ENCODE measurements at regions not wholly inside any gene's neighbourhood (a gene's known extent, or its start where the extent isn't known, plus 50 kb on each side); places are given as distances from the start of the nearest gene placed in this dataset.

- Histone ChIP-seq H3K4me3 (replicated peaks in 1 of 4; ENCODE audit: control extremely low read depth in 1 of 4, insufficient read depth in 1 of 4, low read depth in 3 of 4, low read length in 4 of 4) (no peak overlapping the region), H3K27me3 (ENCODE audit: control insufficient read depth, insufficient read depth, low read length) (no peaks in the 10 kb centered on the region)
These were observed 858.7 kb downstream of the ROBO2 start for GRCh38 chr3:77898621-77899020.

DNA sequence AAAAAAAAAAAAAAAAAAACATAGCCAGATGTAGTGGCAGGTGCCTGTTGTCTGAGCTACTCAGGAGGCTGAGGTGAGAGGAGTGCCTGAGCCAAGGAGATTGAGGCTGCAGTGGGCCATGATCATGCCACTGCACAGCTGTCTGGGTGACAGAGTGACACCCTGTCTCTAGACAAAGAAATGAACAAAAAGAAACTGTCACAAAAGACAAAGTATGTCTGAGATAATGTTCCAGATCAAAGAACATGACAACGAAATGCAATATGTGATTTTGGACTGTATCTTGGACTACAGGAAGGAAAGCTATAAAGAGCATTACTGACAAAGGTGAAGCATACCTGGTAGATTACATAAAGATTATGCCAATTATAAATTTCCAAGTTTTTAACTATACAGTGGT is 862.8 kb downstream of the ROBO2 start:
- no peak for DNase-seq (ENCODE audit: low read depth in 2 of 2)
- no peak for TF ChIP-seq EZH2 (IDR thresholded peaks at IDR 0.05; ENCODE audit: low read length, missing control alignments)
- TF ChIP-seq, protein P1, sequence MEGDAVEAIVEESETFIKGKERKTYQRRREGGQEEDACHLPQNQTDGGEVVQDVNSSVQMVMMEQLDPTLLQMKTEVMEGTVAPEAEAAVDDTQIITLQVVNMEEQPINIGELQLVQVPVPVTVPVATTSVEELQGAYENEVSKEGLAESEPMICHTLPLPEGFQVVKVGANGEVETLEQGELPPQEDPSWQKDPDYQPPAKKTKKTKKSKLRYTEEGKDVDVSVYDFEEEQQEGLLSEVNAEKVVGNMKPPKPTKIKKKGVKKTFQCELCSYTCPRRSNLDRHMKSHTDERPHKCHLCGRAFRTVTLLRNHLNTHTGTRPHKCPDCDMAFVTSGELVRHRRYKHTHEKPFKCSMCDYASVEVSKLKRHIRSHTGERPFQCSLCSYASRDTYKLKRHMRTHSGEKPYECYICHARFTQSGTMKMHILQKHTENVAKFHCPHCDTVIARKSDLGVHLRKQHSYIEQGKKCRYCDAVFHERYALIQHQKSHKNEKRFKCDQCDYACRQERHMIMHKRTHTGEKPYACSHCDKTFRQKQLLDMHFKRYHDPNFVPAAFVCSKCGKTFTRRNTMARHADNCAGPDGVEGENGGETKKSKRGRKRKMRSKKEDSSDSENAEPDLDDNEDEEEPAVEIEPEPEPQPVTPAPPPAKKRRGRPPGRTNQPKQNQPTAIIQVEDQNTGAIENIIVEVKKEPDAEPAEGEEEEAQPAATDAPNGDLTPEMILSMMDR (conservative IDR thresholded peaks at IDR 0.05 in 1 of 2, IDR thresholded peaks at IDR 0.05 in 1 of 2; ENCODE audit: low read depth in 1 of 2, low read length in 2 of 2) = no peak
- Histone ChIP-seq H3K9ac (ENCODE audit: insufficient read depth, low read length) (no peak overlapping the region), H3K79me2 (ENCODE audit: control insufficient read depth, insufficient read depth, low read length) (no peaks in the 10 kb centered on the region), H3K27me3 (ENCODE audit: control insufficient read depth, insufficient read depth, low read length) (no peaks in the 10 kb centered on the region), H3K4me1 (ENCODE audit: control insufficient read depth, extremely low read depth, insufficient read depth, low read length) (no peaks in the 10 kb centered on the region), H3K36me3 (ENCODE audit: control insufficient read depth, insufficient read depth, low read length) (no peaks in the 10 kb centered on the region), H3K4me2 (ENCODE audit: extremely low read depth, insufficient read depth, low read length) (no peak overlapping the region), H4K20me1 (ENCODE audit: control insufficient read depth, extremely low read depth, insufficient read depth, low read length) (no peaks in the 10 kb centered on the region), H3K4me3 (replicated peaks in 1 of 4; ENCODE audit: control extremely low read depth in 1 of 4, insufficient read depth in 1 of 4, low read depth in 3 of 4, low read length in 4 of 4) (no peak overlapping the region), H3K9me3 (ENCODE audit: control insufficient read depth, insufficient read depth, low read depth, low read length) (no peaks in the 10 kb centered on the region), H3K27ac (ENCODE audit: insufficient read depth, low read length) (no peak overlapping the region), H2AFZ (ENCODE audit: low read length) (no peak overlapping the region)

More at GRCh38 chr3:77898621-77899020, 858.7 kb downstream of the ROBO2 start:
- H2AFZ ChIP-seq (ENCODE audit: low read length) = no peak overlapping the region
- no peaks in the 10 kb centered on the region for H3K79me2 ChIP-seq (ENCODE audit: control insufficient read depth, insufficient read depth, low read length)
- H4K20me1 ChIP-seq (ENCODE audit: control insufficient read depth, extremely low read depth, insufficient read depth, low read length) = no peaks in the 10 kb centered on the region
- H3K9me3 ChIP-seq (ENCODE audit: control insufficient read depth, insufficient read depth, low read depth, low read length) = no peaks in the 10 kb centered on the region
- no peaks in the 10 kb centered on the region for H3K36me3 ChIP-seq (ENCODE audit: control insufficient read depth, insufficient read depth, low read length)
- no peaks in the 10 kb centered on the region for H3K4me1 ChIP-seq (ENCODE audit: control insufficient read depth, extremely low read depth, insufficient read depth, low read length)
- DNase-seq (ENCODE audit: low read depth in 2 of 2) = no peak
- H3K27ac ChIP-seq (ENCODE audit: insufficient read depth, low read length) = no peak overlapping the region
- H3K9ac ChIP-seq (ENCODE audit: insufficient read depth, low read length) = no peak overlapping the region
- no peak overlapping the region for H3K4me2 ChIP-seq (ENCODE audit: extremely low read depth, insufficient read depth, low read length)
- TF ChIP-seq, protein P1 (conservative IDR thresholded peaks at IDR 0.05 in 1 of 2, IDR thresholded peaks at IDR 0.05 in 1 of 2; ENCODE audit: low read depth in 1 of 2, low read length in 2 of 2) = no peak
- no peak for TF ChIP-seq EZH2 (IDR thresholded peaks at IDR 0.05; ENCODE audit: low read length, missing control alignments)

- H3K4me2 ChIP-seq (ENCODE audit: extremely low read depth, insufficient read depth, low read length) = no peak overlapping the region
- H3K27ac ChIP-seq (ENCODE audit: insufficient read depth, low read length) = no peak overlapping the region
- H3K79me2 ChIP-seq (ENCODE audit: control insufficient read depth, insufficient read depth, low read length) = no peaks in the 10 kb centered on the region
- H2AFZ ChIP-seq (ENCODE audit: low read length) = no peak overlapping the region
- no peaks in the 10 kb centered on the region for H3K4me1 ChIP-seq (ENCODE audit: control insufficient read depth, extremely low read depth, insufficient read depth, low read length)
- no peaks in the 10 kb centered on the region for H4K20me1 ChIP-seq (ENCODE audit: control insufficient read depth, extremely low read depth, insufficient read depth, low read length)
- TF ChIP-seq, protein P1 (conservative IDR thresholded peaks at IDR 0.05 in 1 of 2, IDR thresholded peaks at IDR 0.05 in 1 of 2; ENCODE audit: low read depth in 1 of 2, low read length in 2 of 2) = no peak
- no peak for TF ChIP-seq EZH2 (IDR thresholded peaks at IDR 0.05; ENCODE audit: low read length, missing control alignments)
- H3K36me3 ChIP-seq (ENCODE audit: control insufficient read depth, insufficient read depth, low read length) = no peaks in the 10 kb centered on the region
- H3K4me3 ChIP-seq (replicated peaks in 1 of 4; ENCODE audit: control extremely low read depth in 1 of 4, insufficient read depth in 1 of 4, low read depth in 3 of 4, low read length in 4 of 4) = no peak overlapping the region
- H3K9ac ChIP-seq (ENCODE audit: insufficient read depth, low read length) = no peak overlapping the region
- peak in 1 of 2 donors; percentile 58 for DNase-seq (ENCODE audit: low read depth in 2 of 2)
- no peaks in the 10 kb centered on the region for H3K9me3 ChIP-seq (ENCODE audit: control insufficient read depth, insufficient read depth, low read depth, low read length)
- H3K27me3 ChIP-seq (ENCODE audit: control insufficient read depth, insufficient read depth, low read length) = no peaks in the 10 kb centered on the region
These were observed 866.3 kb downstream of the ROBO2 start for GRCh38 chr3:77906102-77906709.

Data from fibroblast of lung (primary cell).